NCI-H2196 treated with DMSO at 0.1 percent for 48 hours (cell line): ENCODE measurements at regions not wholly inside any gene's neighbourhood (a gene's known extent, or its start where the extent isn't known, plus 50 kb on each side); places are given as distances from the start of the nearest gene placed in this dataset.

ENCODE experiments used
- DNase-seq: peaks from one replicate; lab custom pipeline; 2025; ENCODE audit not compliant: unreplicated experiment; lab: John Stamatoyannopoulos, UW

GRCh38 chr2:101558740-101559525 lies 84.0 kb upstream of the RFX8 start:
- DNase-seq, result no peak

DNA sequence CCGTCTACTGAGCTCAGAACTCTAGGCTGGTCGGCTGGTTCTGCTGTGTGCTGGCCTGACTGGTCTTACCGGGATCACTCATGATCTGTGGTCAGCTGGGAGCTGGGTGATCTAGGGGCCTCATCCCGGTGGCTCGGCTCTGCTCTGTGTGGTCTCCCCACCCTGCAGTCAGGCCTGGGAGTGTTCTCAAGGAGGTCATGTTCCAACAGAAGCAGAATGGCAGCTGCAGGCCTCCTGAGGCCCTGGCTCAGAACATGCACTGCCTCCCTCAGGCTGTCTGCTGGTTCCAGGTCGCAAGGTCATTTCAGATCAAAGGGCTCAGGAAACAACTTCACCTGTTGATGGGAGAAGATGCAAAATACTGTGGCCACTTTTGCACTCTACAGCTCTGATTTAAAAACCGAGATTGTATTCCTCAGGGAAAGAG lies 81.1 kb upstream of the RFX8 start:
- DNase-seq, result no peak

DNA sequence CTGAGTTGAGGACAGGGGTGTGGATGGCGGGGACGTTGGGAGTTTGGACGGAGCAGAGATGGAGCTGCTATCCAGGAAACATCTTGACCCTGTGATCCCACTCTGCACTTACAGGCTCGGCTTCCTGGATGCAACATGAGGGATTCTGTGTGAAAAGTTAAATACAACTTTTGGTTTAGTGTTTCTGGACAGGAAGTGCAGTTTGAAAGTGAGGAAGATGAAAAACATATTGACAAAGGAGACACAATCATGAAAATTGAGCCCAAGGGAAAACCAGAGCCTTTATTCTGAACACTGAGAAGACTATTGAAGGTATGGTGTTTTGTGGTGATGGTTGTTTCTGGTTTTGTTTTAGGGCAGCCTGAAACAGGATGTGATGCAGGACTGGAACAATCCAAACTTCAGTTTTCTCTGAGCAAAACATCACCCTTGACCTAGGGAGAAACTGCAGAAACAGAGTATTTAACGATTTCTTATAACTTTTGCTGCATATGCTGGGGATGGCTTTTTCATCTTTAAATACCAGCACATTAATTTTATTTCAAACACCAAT lies 76.5 kb upstream of the RFX8 start:
- DNase-seq, result no peak

GRCh38 chr2:101550555-101550954 lies 75.6 kb upstream of the RFX8 start:
- DNase-seq, result no peak

DNA sequence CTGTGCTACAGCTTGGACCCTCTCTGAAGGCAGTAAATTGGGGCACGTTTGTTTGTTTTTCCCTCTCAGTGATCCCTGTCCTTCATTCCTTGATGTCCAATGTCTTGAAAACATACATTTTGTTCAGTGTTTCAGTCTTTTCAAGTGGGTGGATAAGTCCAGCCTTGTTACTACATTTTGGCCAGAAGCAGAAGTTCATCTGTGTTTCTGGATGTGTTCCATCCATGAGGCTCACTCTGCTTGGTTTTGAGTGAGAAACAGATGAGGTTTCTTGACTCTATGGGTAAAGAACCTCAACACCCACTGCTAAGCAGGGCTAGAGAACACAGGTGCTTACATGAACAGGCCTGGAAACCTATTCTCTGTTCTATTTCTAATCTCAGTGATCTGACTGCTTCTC lies 74.5 kb upstream of the RFX8 start:
- no peak for DNase-seq

DNA sequence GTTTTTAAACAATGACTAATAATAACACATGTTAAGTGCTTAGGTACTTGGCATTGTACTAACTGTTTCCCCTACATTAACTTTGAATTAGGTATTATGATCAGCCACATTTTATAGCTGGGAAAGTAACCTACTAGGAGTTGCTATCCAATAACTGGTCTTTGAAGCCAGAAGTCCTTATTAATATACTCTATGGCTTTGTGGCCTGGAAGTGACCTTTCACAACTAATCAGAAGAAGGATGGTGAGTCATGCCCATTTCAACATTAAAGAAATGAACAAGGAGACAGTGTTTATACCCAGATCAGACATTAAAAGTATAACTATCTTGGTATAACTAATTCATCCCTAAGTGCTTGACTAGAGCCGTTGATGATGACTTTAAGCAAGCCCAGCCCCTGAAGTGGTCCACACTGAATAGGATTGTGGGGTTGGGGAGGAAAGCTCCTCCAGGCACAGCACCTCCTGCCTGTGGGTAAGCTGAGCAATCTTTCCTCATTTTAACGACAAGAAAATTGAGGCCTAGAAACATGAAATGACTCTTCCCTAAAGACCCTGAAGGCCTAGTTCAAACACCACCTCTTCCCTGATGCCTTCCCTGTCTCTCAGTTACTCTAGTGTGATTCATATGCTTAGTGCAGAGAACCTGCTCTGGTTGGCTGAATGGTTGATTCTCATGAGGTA lies 71.6 kb upstream of the RFX8 start:
- DNase-seq, result no peak

DNA sequence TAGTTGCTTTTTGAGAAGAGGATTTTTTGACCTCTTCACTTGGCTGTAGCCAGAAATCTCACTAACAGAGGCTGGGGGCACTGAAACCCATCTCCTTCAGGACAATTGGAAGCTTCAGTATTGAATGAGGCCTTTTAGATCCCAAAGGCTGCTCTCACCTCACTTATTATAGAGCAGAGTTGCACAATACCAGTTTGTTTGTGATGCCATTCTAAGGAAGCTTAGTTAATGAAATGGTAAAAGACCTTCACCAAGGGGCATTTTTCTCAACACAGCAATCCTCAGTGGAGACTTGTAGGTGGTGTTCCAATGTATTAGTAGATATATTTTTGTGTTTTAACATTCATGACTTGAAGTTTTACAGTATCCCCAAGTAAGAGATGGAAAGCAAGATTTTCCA lies 71.0 kb upstream of the RFX8 start:
- no peak for DNase-seq

GRCh38 chr2:101540518-101540917 lies 65.6 kb upstream of the RFX8 start:
- DNase-seq, result no peak

GRCh38 chr2:101538076-101538475 lies 63.2 kb upstream of the RFX8 start:
- no peak for DNase-seq

DNA sequence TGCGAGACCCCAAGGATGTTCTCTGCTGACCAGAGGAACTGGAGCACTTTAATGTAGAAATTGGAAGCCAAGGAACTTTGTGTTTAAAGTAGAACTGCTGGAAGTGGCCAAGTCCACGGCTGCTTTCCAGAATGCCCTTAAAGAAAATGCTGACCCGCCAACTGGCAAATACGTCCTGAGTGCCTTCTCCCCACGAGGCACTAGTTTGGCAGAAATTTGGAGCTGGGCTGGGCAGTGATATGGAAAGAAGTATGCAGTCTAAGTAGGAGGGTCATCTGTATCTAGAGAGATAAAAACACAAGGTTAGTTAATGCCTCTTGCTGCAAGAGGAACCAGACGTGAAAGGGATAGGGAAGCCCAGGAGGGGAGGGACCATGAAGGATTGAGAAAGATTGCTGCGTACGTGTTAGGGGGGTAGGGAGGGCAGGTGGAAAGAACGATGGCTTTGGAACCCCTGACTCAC lies 59.3 kb upstream of the RFX8 start:
- DNase-seq, result no peak

- DNase-seq, result no peak
Observed at GRCh38 chr2:101533561-101534148, 58.7 kb upstream of the RFX8 start.

- DNase-seq, result no peak
Observed at GRCh38 chr2:101528501-101528900, 53.6 kb upstream of the RFX8 start.

- DNase-seq, result no peak
Observed at GRCh38 chr2:101524806-101525430, 50.0 kb upstream of the RFX8 start.
